GM21423 (cell line): ENCODE measurements at regions not wholly inside any gene's neighbourhood (a gene's known extent, or its start where the extent isn't known, plus 50 kb on each side); places are given as distances from the start of the nearest gene placed in this dataset.

ENCODE experiments used
- ATAC-seq: cut with Tn5 transposase; IDR thresholded peaks from one replicate; pipeline ENCODE4 v1.9.1; 2021; ENCODE audit warnings: mild to moderate bottlenecking, moderate library complexity; ENCODE audit not compliant: unreplicated experiment

GRCh38 chr1:221902961-221903360 is 161.1 kb upstream of the DUSP10 start:
- ATAC-seq = no peak

GRCh38 chr1:221900678-221901077 is 158.8 kb upstream of the DUSP10 start:
- no peak for ATAC-seq

GRCh38 chr1:221897321-221897721 is 155.4 kb upstream of the DUSP10 start:
- ATAC-seq = no peak

GRCh38 chr1:221892301-221892830 is 150.5 kb upstream of the DUSP10 start:
- no peak for ATAC-seq

GRCh38 chr1:221891708-221892107 is 149.8 kb upstream of the DUSP10 start:
- ATAC-seq = no peak

- no peak for ATAC-seq
These were observed 146.9 kb upstream of the DUSP10 start for GRCh38 chr1:221888801-221889200.

GRCh38 chr1:221888218-221888617 is 146.3 kb upstream of the DUSP10 start:
- no peak for ATAC-seq

GRCh38 chr1:221887758-221888157 is 145.9 kb upstream of the DUSP10 start:
- ATAC-seq = no peak

- ATAC-seq = no peak
These were observed 145.5 kb upstream of the DUSP10 start for GRCh38 chr1:221887415-221887746.

GRCh38 chr1:221886743-221887414 is 145.0 kb upstream of the DUSP10 start:
- ATAC-seq = no peak

GRCh38 chr1:221886311-221886710 is 144.4 kb upstream of the DUSP10 start:
- ATAC-seq = no peak

GRCh38 chr1:221884821-221885220 is 142.9 kb upstream of the DUSP10 start:
- ATAC-seq = no peak

- peak; percentile 36 for ATAC-seq
These were observed 140.1 kb upstream of the DUSP10 start for GRCh38 chr1:221881805-221882581.

- no peak for ATAC-seq
These were observed 138.3 kb upstream of the DUSP10 start for GRCh38 chr1:221880182-221880581.

GRCh38 chr1:221878134-221878533 is 136.2 kb upstream of the DUSP10 start:
- ATAC-seq = peak; percentile 71

- no peak for ATAC-seq
These were observed 135.4 kb upstream of the DUSP10 start for GRCh38 chr1:221877311-221877710.

GRCh38 chr1:221875004-221875330 is 133.1 kb upstream of the DUSP10 start:
- ATAC-seq = no peak

GRCh38 chr1:221874285-221875003 is 132.6 kb upstream of the DUSP10 start:
- ATAC-seq = no peak

GRCh38 chr1:221873673-221874072 is 131.8 kb upstream of the DUSP10 start:
- ATAC-seq = no peak

GRCh38 chr1:221871056-221871455 is 129.2 kb upstream of the DUSP10 start:
- no peak for ATAC-seq

- ATAC-seq = no peak
These were observed 127.9 kb upstream of the DUSP10 start for GRCh38 chr1:221869779-221870178.
